B cell (primary cell): ENCODE measurements at regions not wholly inside any gene's neighbourhood (a gene's known extent, or its start where the extent isn't known, plus 50 kb on each side); places are given as distances from the start of the nearest gene placed in this dataset.

Experiments
- ATAC-seq: fragments of 200-7000 bp; cut with Tn5 transposase; one replicate; pipeline ENCODE4 v1.10.0; 2021; ENCODE audit warnings: low read depth, mild to moderate bottlenecking, moderate number of reproducible peaks, moderate library complexity
- CTCF ChIA-PET: fragments of 350-600 bp; sonication (Branson Sonifier 250); formaldehyde crosslinking; loops from one replicate; lab custom pipeline; 2021; ENCODE audit warnings: antibody characterized with exemption, inconsistent platforms; lab: Charles Lee
- POLR2A ChIA-PET: fragments of 350-600 bp; sonication (Branson Sonifier 250); formaldehyde crosslinking; loops from one replicate; lab custom pipeline; 2021; ENCODE audit warnings: antibody characterized with exemption; lab: Charles Lee
- DNase-seq: peaks from one replicate; pipeline ENCODE4 v3.0.0; 2013
- H2AFZ ChIP-seq: 2 replicates; pipeline ENCODE4 v1.6.1; 2012; ENCODE audit warnings: mild to moderate bottlenecking, low read depth, low read length; ENCODE audit not compliant: insufficient read depth, poor library complexity, severe bottlenecking
- H3K27ac ChIP-seq, 2 donors: 1 replicate in 1 of 2; 2 replicates in 1 of 2; pipeline ENCODE4 v1.5.1; 2012 to 2013; ENCODE audit warnings: low read length in 2 of 2, mild to moderate bottlenecking in 2 of 2, moderate library complexity in 1 of 2
- H3K27me3 ChIP-seq, 4 experiments: fragments of 200-600 bp in 1 of 4; sonication (generic) in 1 of 4; replicated peaks in 1 of 4; 1 replicate in 2 of 4; 2 replicates in 2 of 4; pipeline versions ENCODE4 v1.6.1 to v1.7.0; 2013 to 2016; ENCODE audit warnings: low read length in 3 of 4, mild to moderate bottlenecking in 2 of 4, mixed read lengths in 1 of 4, moderate library complexity in 1 of 4; ENCODE audit not compliant: insufficient read depth in 4 of 4, control insufficient read depth in 3 of 4; ENCODE audit errors: control extremely low read depth in 1 of 4
- H3K36me3 ChIP-seq, 2 experiments: replicated peaks in 1 of 2; 1 replicate in 1 of 2; 2 replicates in 1 of 2; pipeline versions ENCODE4 v1.6.1 to v1.7.1; 2013; ENCODE audit warnings: low read length in 1 of 2; ENCODE audit not compliant: insufficient read depth in 2 of 2, control insufficient read depth in 1 of 2; ENCODE audit errors: control extremely low read depth in 1 of 2, extremely low read depth in 1 of 2
- H3K4me1 ChIP-seq, 2 donors: fragments of 200-600 bp in 1 of 2; sonication (generic) in 1 of 2; 1 replicate in 1 of 2; 2 replicates in 1 of 2; pipeline versions ENCODE4 v1.5.1 to v1.6.1; 2013 to 2017; ENCODE audit warnings: low read length in 2 of 2; ENCODE audit not compliant: control insufficient read depth in 2 of 2, insufficient read depth in 2 of 2
- H3K4me2 ChIP-seq: replicated peaks from 2 replicates; pipeline ENCODE3; 2012; ENCODE audit warnings: mild to moderate bottlenecking, low read depth, low read length; ENCODE audit not compliant: poor library complexity, severe bottlenecking
- H3K4me3 ChIP-seq, 5 experiments: fragments of 200-600 bp in 1 of 5; sonication (generic) in 1 of 5; 1 replicate in 3 of 5; 2 replicates in 2 of 5; pipeline versions ENCODE4 v1.5.1 to v1.7.0; 2011 to 2016; ENCODE audit warnings: low read length in 4 of 5, mild to moderate bottlenecking in 4 of 5, low read depth in 2 of 5, control low read depth in 1 of 5, moderate library complexity in 1 of 5; ENCODE audit not compliant: insufficient read depth in 1 of 5; ENCODE audit errors: control extremely low read depth in 1 of 5, extremely low read depth in 1 of 5
- H3K79me2 ChIP-seq: fragments of 200-600 bp; sonication (generic); one replicate; pipeline ENCODE4 v1.6.0; 2016; ENCODE audit warnings: low read length; ENCODE audit not compliant: control insufficient read depth, insufficient read depth
- H3K9ac ChIP-seq: fragments of 200-600 bp; sonication (generic); 2 replicates; pipeline ENCODE4 v1.6.1; 2017; ENCODE audit warnings: mild to moderate bottlenecking, low read length, moderate library complexity
- H3K9me3 ChIP-seq, 3 donors: one replicate each; pipeline versions ENCODE4 v1.6.1 to v1.7.1; 2013; ENCODE audit warnings: low read length in 2 of 3; ENCODE audit not compliant: control insufficient read depth in 2 of 3, insufficient read depth in 1 of 3; ENCODE audit errors: control extremely low read depth in 1 of 3
- H4K20me1 ChIP-seq: 2 replicates; pipeline ENCODE4 v1.6.0; 2012; ENCODE audit warnings: mild to moderate bottlenecking, low read length; ENCODE audit not compliant: insufficient read depth, control insufficient read depth, poor library complexity, severe bottlenecking
- H3K27ac Mint-ChIP-seq: one replicate; pipeline ENCODE4 v1.8.0; 2021; ENCODE audit warnings: mixed read lengths
- H3K27me3 Mint-ChIP-seq: one replicate; pipeline ENCODE4 v1.8.0; 2021; ENCODE audit warnings: mixed read lengths
- H3K4me1 Mint-ChIP-seq: one replicate; pipeline ENCODE4 v1.8.0; 2021; ENCODE audit warnings: mixed read lengths
- H3K4me3 Mint-ChIP-seq: one replicate; pipeline ENCODE4 v1.8.0; 2021; ENCODE audit warnings: mixed read lengths
- H3K9me3 Mint-ChIP-seq: one replicate; pipeline ENCODE4 v1.8.0; 2022; ENCODE audit warnings: mixed read lengths; ENCODE audit not compliant: insufficient read depth
- CTCF ChIP-seq: fragments of 200-600 bp; IDR thresholded peaks from one replicate; pipeline ENCODE4 v1.8.0; 2022; ENCODE audit warnings: antibody characterized with exemption, mild to moderate bottlenecking
- EZH2 ChIP-seq: IDR thresholded peaks from 2 replicates; pipeline ENCODE4 v1.6.1; 2012; ENCODE audit warnings: borderline replicate concordance, low read depth, mild to moderate bottlenecking, moderate library complexity, low read length; ENCODE audit not compliant: insufficient read depth, poor library complexity, severe bottlenecking
- WGBS: methylation state at CpG from one replicate; pipeline ENCODE4 v1.1.5; 2013; ENCODE audit warnings: missing lambda C conversion rate; ENCODE audit not compliant: insufficient coverage; 5-methylcytosine and 5-hydroxymethylcytosine counted together
- intact Hi-C: fragments of 100-400 bp; cut with micrococcal nuclease; formaldehyde crosslinking; loops from one replicate; pipeline ENCODE4 v1.10.0; 2022

DNA sequence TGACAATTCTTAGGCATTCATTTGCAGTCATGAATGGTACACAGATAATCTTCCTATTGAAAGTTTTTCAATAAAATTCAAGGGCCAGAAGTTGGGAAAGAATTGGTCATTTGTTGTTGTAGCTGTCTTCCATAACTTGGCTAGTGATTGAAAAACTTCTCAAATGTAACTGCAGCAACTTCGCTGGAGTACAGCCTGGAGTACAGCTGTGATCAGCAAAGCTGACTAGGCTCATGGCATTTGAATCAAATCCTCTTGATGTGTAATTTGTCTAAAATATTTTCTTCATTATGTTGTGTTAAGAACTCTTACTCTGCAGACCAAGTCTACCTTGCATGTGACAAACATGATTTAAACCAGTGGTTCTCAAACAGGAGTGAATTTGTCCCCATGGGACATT is 226.5 kb upstream of the STEAP1 start:
- no peak overlapping the region for H3K4me3 ChIP-seq
- no peak overlapping the region for H3K9ac ChIP-seq
- WGBS = no CpG with 5 or more reads among the region's 1 CpG
- ChIA-PET CTCF (no interaction called here), POLR2A (no interaction called here)
- H2AFZ ChIP-seq = no peak overlapping the region
- H4K20me1 ChIP-seq = no peaks in the 10 kb centered on the region
- no peak for TF ChIP-seq CTCF
- no peak for TF ChIP-seq EZH2
- no peaks in the 10 kb centered on the region for H3K9me3 ChIP-seq
- no peak overlapping the region for H3K4me2 ChIP-seq
- no peaks in the 10 kb centered on the region for H3K27me3 ChIP-seq
- ATAC-seq (no peak), DNase-seq (no peak)
- Mint-ChIP-seq H3K27ac (no peak overlapping the region), H3K4me3 (no peak overlapping the region), H3K9me3 (no peaks in the 10 kb centered on the region), H3K4me1 (no peaks in the 10 kb centered on the region), H3K27me3 (no peaks in the 10 kb centered on the region)
- intact Hi-C loops = no loop called here
- no peaks in the 10 kb centered on the region for H3K36me3 ChIP-seq
- H3K79me2 ChIP-seq = no peaks in the 10 kb centered on the region
- no peaks in the 10 kb centered on the region for H3K4me1 ChIP-seq
- no peak overlapping the region for H3K27ac ChIP-seq

DNA sequence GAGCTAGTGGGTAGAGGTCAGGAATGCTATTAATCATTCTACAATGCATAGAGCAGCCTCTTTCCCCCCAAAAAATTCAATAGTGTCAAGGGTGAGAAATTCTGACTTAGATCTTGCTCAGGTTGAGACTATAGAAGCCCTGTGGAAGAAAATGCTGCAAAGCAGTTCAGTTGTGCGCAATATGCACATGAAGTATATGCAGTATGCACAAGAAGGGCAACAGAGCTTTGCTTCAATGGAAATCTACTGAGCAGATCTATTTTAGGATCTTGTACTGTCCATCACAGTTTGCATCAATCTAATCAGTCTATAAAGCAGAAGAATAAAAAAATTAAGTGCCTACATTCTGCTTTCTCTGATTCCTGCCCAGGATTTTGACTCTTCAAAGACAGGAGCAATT is 225.8 kb upstream of the STEAP1 start:
- H3K27ac Mint-ChIP-seq = no peak overlapping the region
- Histone ChIP-seq H3K4me2 (no peak overlapping the region), H3K4me1 (no peaks in the 10 kb centered on the region), H3K9me3 (no peaks in the 10 kb centered on the region), H3K4me3 (no peak overlapping the region), H3K9ac (no peak overlapping the region), H3K27me3 (no peaks in the 10 kb centered on the region), H3K79me2 (no peaks in the 10 kb centered on the region), H3K36me3 (no peaks in the 10 kb centered on the region), H3K27ac (no peak overlapping the region), H4K20me1 (no peaks in the 10 kb centered on the region), H2AFZ (no peak overlapping the region)
- TF ChIP-seq CTCF (no peak), EZH2 (no peak)
- CTCF ChIA-PET = no interaction called here
- H3K27me3 Mint-ChIP-seq = no peaks in the 10 kb centered on the region
- H3K9me3 Mint-ChIP-seq = no peaks in the 10 kb centered on the region
- DNase-seq = no peak
- intact Hi-C loops = no loop called here
- H3K4me3 Mint-ChIP-seq = no peak overlapping the region
- no peak for ATAC-seq
- WGBS = 86% methylated on average over 1 of the region's 1 CpG
- no peaks in the 10 kb centered on the region for H3K4me1 Mint-ChIP-seq
- POLR2A ChIA-PET = no interaction called here
